Psoas muscle (tissue), 7 donors: ENCODE measurements at regions not wholly inside any gene's neighbourhood (a gene's known extent, or its start where the extent isn't known, plus 50 kb on each side); places are given as distances from the start of the nearest gene placed in this dataset.

Experiments used
- ATAC-seq, 4 donors: fragments of 200-7000 bp; cut with Tn5 transposase; one replicate each; pipeline ENCODE4 v1.9.1; 2020; ENCODE audit warnings: moderate library complexity in 3 of 4, mild to moderate bottlenecking in 2 of 4
- DNase-seq, 2 donors: peaks; one replicate each; pipeline ENCODE4 v3.0.0-alpha.2; 2020
- H3K27ac ChIP-seq: fragments of 200-600 bp; one replicate; pipeline ENCODE4 v1.8.0; 2022
- H3K27me3 ChIP-seq, 3 donors: fragments of 200-600 bp in 1 of 3; one replicate each; pipeline versions ENCODE4 v1.6.1 to v1.8.0; 2013 to 2022; ENCODE audit warnings: low read length in 2 of 3, mild to moderate bottlenecking in 2 of 3, moderate library complexity in 1 of 3; ENCODE audit not compliant: insufficient read depth in 3 of 3
- H3K36me3 ChIP-seq, 2 donors: fragments of 200-600 bp in 1 of 2; one replicate each; pipeline versions ENCODE4 v1.6.1 to v1.8.0; 2013 to 2022; ENCODE audit warnings: low read depth in 1 of 2, mild to moderate bottlenecking in 1 of 2, moderate library complexity in 1 of 2; ENCODE audit not compliant: insufficient read depth in 1 of 2
- H3K4me1 ChIP-seq: fragments of 200-600 bp; one replicate; pipeline ENCODE4 v1.8.0; 2022
- H3K4me3 ChIP-seq: fragments of 200-600 bp; one replicate; pipeline ENCODE4 v1.8.0; 2022; ENCODE audit warnings: mild to moderate bottlenecking
- H3K9me3 ChIP-seq: fragments of 200-600 bp; one replicate; pipeline ENCODE4 v1.8.0; 2022
- CTCF ChIP-seq: fragments of 200-600 bp; IDR thresholded peaks from one replicate; pipeline ENCODE4 v1.8.0; 2022; ENCODE audit warnings: antibody characterized with exemption
- WGBS, 3 donors: extraction: QIAGEN DNeasy Blood & Tissue Kit; methylation state at CpG; one replicate each; pipeline versions ENCODE4 v1.1.6 to v1.1.7; 2013; 5-methylcytosine and 5-hydroxymethylcytosine counted together
- intact Hi-C, 2 donors: fragments of 100-400 bp; cut with DNase I; formaldehyde crosslinking; loops; one replicate each; pipeline versions ENCODE4 v1.11.0 to v1.14.2; 2022
- donor health status: healthy with polysubstance abuse.
- donor health status: DM: no; HTN: no; CAD: no; lungs with moderate emphysema.
- donor health status: Bipolar disorder and iron deficiency.
- donor health status: healthy.
- donor health status: DM: yes; HTN: yes; CAD: no.
- donor health status: DM: no; HTN: no; CAD: no.
- donor health status: DM: yes; HTN: yes; CAD: no.

GRCh38 chr14:28088125-28088524, 678.5 kb upstream of the FOXG1 start:
- intact Hi-C loops: no loop called here
- ATAC-seq (no peak), DNase-seq (no peak)

GRCh38 chr14:28097585-28097984, 669.0 kb upstream of the FOXG1 start:
- Histone ChIP-seq H3K9me3 (no peaks in the 10 kb centered on the region), H3K27ac (no peak overlapping the region), H3K36me3 (no peaks in the 10 kb centered on the region), H3K4me3 (no peak overlapping the region), H3K4me1 (no peaks in the 10 kb centered on the region), H3K27me3 (no peaks in the 10 kb centered on the region)
- no peak for TF ChIP-seq CTCF
- intact Hi-C loops: no loop called here
- ATAC-seq (no peak), DNase-seq (no peak)

More at GRCh38 chr14:28088125-28088524, 678.5 kb upstream of the FOXG1 start:
- no peaks in the 10 kb centered on the region for H3K27me3 ChIP-seq
- H3K4me3 ChIP-seq: no peak overlapping the region
- H3K36me3 ChIP-seq: no peaks in the 10 kb centered on the region
- no peak for TF ChIP-seq CTCF
- H3K4me1 ChIP-seq: no peaks in the 10 kb centered on the region
- no peaks in the 10 kb centered on the region for H3K9me3 ChIP-seq
- no peak overlapping the region for H3K27ac ChIP-seq
- 76 to 78% (median 77%) methylated on average over 5 of the region's 5 CpGs for WGBS, 3 donors

- ATAC-seq: no peak
- Histone ChIP-seq H3K36me3 (no peaks in the 10 kb centered on the region), H3K4me1 (no peaks in the 10 kb centered on the region), H3K9me3 (no peaks in the 10 kb centered on the region), H3K27ac (no peak overlapping the region), H3K27me3 (no peaks in the 10 kb centered on the region), H3K4me3 (no peak overlapping the region)
- no peak for DNase-seq
- intact Hi-C loops: no loop called here
- 11 to 23% (median 18%) methylated on average over 1 of the region's 1 CpG for WGBS, 3 donors
- no peak for TF ChIP-seq CTCF
These were observed 667.7 kb upstream of the FOXG1 start for GRCh38 chr14:28098856-28099255.

GRCh38 chr14:28102001-28102400, 664.6 kb upstream of the FOXG1 start:
- DNase-seq (no peak), ATAC-seq (no peak)
- Histone ChIP-seq H3K27me3 (no peaks in the 10 kb centered on the region), H3K36me3 (no peaks in the 10 kb centered on the region), H3K27ac (no peak overlapping the region), H3K4me1 (no peaks in the 10 kb centered on the region), H3K4me3 (no peak overlapping the region), H3K9me3 (no peaks in the 10 kb centered on the region)
- TF ChIP-seq CTCF: no peak
- intact Hi-C loops: no loop called here

- Histone ChIP-seq H3K4me1 (no peaks in the 10 kb centered on the region), H3K36me3 (no peaks in the 10 kb centered on the region), H3K4me3 (no peak overlapping the region), H3K27ac (no peak overlapping the region), H3K9me3 (no peaks in the 10 kb centered on the region), H3K27me3 (no peaks in the 10 kb centered on the region)
- intact Hi-C loops: no loop called here
- ATAC-seq (no peak), DNase-seq (no peak)
- no peak for TF ChIP-seq CTCF
- WGBS, 3 donors: 35 to 50% (median 38%) methylated on average over 3 of the region's 3 CpGs
These were observed 663.8 kb upstream of the FOXG1 start for GRCh38 chr14:28102814-28103213.
